DOHH2 (cell line): ENCODE measurements at regions not wholly inside any gene's neighbourhood (a gene's known extent, or its start where the extent isn't known, plus 50 kb on each side); places are given as distances from the start of the nearest gene placed in this dataset.

Source experiments
- H3F3A ChIP-seq: fragments of 200-600 bp; sonication (generic), shearing (Covaris generic); 2 replicates; pipeline ENCODE4 v1.6.0; 2016; ENCODE audit warnings: antibody characterized with exemption, mild to moderate bottlenecking; ENCODE audit not compliant: control insufficient read depth, insufficient read depth
- H3K27ac ChIP-seq: fragments of 200-600 bp; sonication (generic); 2 replicates; pipeline ENCODE4 v1.5.1; 2014; ENCODE audit warnings: low read depth, mild to moderate bottlenecking, low read length, moderate library complexity
- H3K27me3 ChIP-seq: fragments of 200-600 bp; sonication (generic); 2 replicates; pipeline ENCODE4 v1.6.1; 2014; ENCODE audit warnings: mild to moderate bottlenecking, low read length, mixed read lengths; ENCODE audit not compliant: control insufficient read depth
- H3K36me3 ChIP-seq: fragments of 200-600 bp; sonication (generic); 2 replicates; pipeline ENCODE4 v1.6.1; 2014; ENCODE audit warnings: mild to moderate bottlenecking, low read length, moderate library complexity, mixed read lengths; ENCODE audit not compliant: control insufficient read depth
- H3K4me1 ChIP-seq: fragments of 200-600 bp; sonication (generic); 2 replicates; pipeline ENCODE4 v1.6.1; 2014; ENCODE audit warnings: mild to moderate bottlenecking, low read length, mixed read lengths; ENCODE audit not compliant: control insufficient read depth
- H3K4me2 ChIP-seq: fragments of 200-600 bp; sonication (generic); 2 replicates; pipeline ENCODE4 v1.6.0; 2014; ENCODE audit warnings: mild to moderate bottlenecking, low read length, moderate library complexity
- H3K4me3 ChIP-seq: fragments of 200-600 bp; sonication (generic); 2 replicates; pipeline ENCODE4 v1.5.1; 2014; ENCODE audit warnings: mild to moderate bottlenecking, low read length, mixed read lengths
- H3K79me2 ChIP-seq: fragments of 200-600 bp; sonication (generic); 2 replicates; pipeline ENCODE4 v1.6.1; 2014; ENCODE audit warnings: mild to moderate bottlenecking, low read length, mixed read lengths; ENCODE audit not compliant: control insufficient read depth
- H3K9me2 ChIP-seq: fragments of 200-600 bp; sonication (generic); replicated peaks from 2 replicates; pipeline ENCODE4 v1.6.1; 2014; ENCODE audit warnings: mild to moderate bottlenecking, low read length, mixed read lengths; ENCODE audit not compliant: control insufficient read depth
- H3K9me3 ChIP-seq: fragments of 200-600 bp; sonication (generic); 2 replicates; pipeline ENCODE4 v1.6.1; 2014; ENCODE audit warnings: antibody characterized with exemption, low read length, mixed read lengths; ENCODE audit not compliant: control insufficient read depth, insufficient read depth
- H4K20me1 ChIP-seq: fragments of 200-600 bp; sonication (generic); 2 replicates; pipeline ENCODE4 v1.6.0; 2014; ENCODE audit warnings: low read depth, mild to moderate bottlenecking, antibody characterized with exemption, low read length, moderate library complexity; ENCODE audit not compliant: control insufficient read depth, insufficient read depth
- EZH2phosphoT487 ChIP-seq: fragments of 200-600 bp; sonication (generic); IDR thresholded peaks from 2 replicates; pipeline ENCODE4 v1.6.1; 2017; ENCODE audit warnings: borderline replicate concordance, mild to moderate bottlenecking, antibody characterized with exemption, low read length, moderate library complexity, mixed read lengths
- TF ChIP-seq, protein P1 (sequence below): fragments of 200-600 bp; sonication (generic); IDR thresholded peaks from one replicate; pipeline ENCODE4 v1.5.1; 2014; ENCODE audit warnings: antibody characterized with exemption, mild to moderate bottlenecking, low read depth, low read length; ENCODE audit not compliant: poor library complexity, severe bottlenecking

DNA sequence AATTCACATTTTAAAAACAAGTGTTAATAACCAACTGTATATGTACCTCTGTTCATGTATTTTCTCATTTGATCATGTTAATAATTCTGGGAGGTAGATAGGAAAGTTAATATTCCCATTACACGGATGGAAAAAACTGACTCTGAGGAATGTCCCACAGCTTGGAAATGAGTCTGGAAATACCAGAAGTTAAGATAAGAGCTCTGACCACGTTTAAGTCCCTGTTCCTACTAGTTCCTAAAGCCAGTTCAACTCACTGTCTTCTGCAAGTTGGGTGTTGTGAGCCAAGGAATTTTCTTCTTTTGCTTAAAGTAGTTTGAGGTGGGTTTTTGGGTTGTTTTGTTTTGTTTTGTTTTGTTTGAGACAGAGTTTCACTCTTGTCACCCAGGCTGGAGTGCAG is 104.5 kb downstream of the TMEM30B start:
- no peaks in the 10 kb centered on the region for H3K79me2 ChIP-seq
- H3K27ac ChIP-seq, result no peak overlapping the region
- H3K4me3 ChIP-seq, result no peak overlapping the region
- no peaks in the 10 kb centered on the region for H3K36me3 ChIP-seq
- no peaks in the 10 kb centered on the region for H3K27me3 ChIP-seq
- TF ChIP-seq, protein P1, sequence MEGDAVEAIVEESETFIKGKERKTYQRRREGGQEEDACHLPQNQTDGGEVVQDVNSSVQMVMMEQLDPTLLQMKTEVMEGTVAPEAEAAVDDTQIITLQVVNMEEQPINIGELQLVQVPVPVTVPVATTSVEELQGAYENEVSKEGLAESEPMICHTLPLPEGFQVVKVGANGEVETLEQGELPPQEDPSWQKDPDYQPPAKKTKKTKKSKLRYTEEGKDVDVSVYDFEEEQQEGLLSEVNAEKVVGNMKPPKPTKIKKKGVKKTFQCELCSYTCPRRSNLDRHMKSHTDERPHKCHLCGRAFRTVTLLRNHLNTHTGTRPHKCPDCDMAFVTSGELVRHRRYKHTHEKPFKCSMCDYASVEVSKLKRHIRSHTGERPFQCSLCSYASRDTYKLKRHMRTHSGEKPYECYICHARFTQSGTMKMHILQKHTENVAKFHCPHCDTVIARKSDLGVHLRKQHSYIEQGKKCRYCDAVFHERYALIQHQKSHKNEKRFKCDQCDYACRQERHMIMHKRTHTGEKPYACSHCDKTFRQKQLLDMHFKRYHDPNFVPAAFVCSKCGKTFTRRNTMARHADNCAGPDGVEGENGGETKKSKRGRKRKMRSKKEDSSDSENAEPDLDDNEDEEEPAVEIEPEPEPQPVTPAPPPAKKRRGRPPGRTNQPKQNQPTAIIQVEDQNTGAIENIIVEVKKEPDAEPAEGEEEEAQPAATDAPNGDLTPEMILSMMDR, result no peak
- TF ChIP-seq EZH2phosphoT487, result no peak
- H3K4me2 ChIP-seq, result no peak overlapping the region
- H3F3A ChIP-seq, result no peaks in the 10 kb centered on the region
- H3K9me3 ChIP-seq, result no peaks in the 10 kb centered on the region
- no peaks in the 10 kb centered on the region for H3K4me1 ChIP-seq
- H4K20me1 ChIP-seq, result no peaks in the 10 kb centered on the region
- no peaks in the 10 kb centered on the region for H3K9me2 ChIP-seq

DNA sequence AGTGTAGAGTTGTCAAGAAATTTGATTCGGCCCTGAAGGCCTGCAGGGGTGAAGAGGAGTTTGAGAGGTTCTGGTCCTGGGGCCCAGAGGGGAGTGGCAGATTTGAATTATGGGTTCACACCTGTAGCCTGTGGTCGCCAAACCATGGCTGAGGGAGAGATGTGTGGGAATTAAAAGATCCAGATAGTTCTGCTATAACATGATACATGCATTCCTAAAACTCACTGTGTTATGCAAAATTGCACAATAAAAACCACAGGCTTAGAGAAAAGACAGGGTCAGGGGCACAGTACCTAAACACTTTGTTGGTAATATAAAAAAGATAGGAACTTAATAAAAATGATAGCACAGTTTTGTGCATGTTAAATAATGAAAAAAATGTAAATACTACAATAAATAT is 106.2 kb downstream of the TMEM30B start:
- TF ChIP-seq, protein P1, result no peak
- TF ChIP-seq EZH2phosphoT487, result no peak
- no peak overlapping the region for H3K27ac ChIP-seq
- H3K36me3 ChIP-seq, result no peaks in the 10 kb centered on the region
- H3K4me1 ChIP-seq, result no peaks in the 10 kb centered on the region
- H3K4me3 ChIP-seq, result no peak overlapping the region
- no peaks in the 10 kb centered on the region for H3K9me3 ChIP-seq
- H3K27me3 ChIP-seq, result no peaks in the 10 kb centered on the region
- H3K4me2 ChIP-seq, result no peak overlapping the region
- H3K9me2 ChIP-seq, result no peaks in the 10 kb centered on the region
- H3K79me2 ChIP-seq, result no peaks in the 10 kb centered on the region
- no peaks in the 10 kb centered on the region for H4K20me1 ChIP-seq
- no peaks in the 10 kb centered on the region for H3F3A ChIP-seq

DNA sequence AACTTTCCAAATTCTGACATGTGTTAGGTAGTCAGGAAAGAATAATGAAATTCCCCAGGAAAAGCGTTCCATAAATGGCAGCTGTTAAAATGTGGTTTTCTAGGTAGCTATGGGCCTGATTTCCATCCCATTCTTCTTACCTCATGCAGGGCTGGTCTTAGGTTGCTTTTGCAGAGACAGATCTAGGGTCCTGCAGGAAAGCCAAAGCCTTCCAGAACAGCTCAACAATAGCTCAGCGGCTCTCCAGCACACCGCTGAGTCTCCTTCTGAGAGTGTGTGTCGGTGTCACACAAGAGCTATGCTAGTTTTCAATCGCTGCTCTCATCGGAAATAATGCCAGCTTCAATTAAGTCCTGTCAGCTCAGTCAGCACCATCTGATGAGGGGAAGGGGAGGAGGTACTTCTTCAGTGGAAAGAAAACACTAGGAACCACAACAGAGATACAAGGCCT is 106.7 kb downstream of the TMEM30B start:
- Histone ChIP-seq H3K27me3 (no peaks in the 10 kb centered on the region), H3K4me2 (no peak overlapping the region), H3K79me2 (no peaks in the 10 kb centered on the region), H3K4me3 (no peak overlapping the region), H3K9me3 (no peaks in the 10 kb centered on the region), H4K20me1 (no peaks in the 10 kb centered on the region), H3K36me3 (no peaks in the 10 kb centered on the region), H3K4me1 (no peaks in the 10 kb centered on the region), H3F3A (no peaks in the 10 kb centered on the region), H3K27ac (no peak overlapping the region), H3K9me2 (no peaks in the 10 kb centered on the region)
- TF ChIP-seq, protein P1, result no peak
- no peak for TF ChIP-seq EZH2phosphoT487

DNA sequence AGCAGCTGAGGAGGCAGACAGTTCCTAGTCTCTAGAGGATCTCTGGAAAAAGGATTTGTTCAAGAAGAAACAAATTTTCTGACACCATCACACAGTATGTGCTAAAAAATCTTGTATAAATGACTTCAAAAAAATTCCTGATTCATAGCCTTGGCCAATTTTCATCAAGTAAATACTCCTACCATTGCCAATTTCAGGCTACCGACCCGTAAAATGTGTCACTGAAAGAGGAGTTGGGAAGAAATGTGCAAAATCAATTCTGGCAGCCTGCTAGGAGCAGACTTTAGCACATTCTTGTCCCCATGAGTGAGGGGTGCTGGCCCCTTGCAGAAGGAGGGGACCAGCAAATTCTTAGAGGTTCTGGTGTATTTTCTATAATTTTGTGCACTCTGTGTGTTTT is 109.4 kb downstream of the TMEM30B start:
- TF ChIP-seq EZH2phosphoT487, result no peak
- TF ChIP-seq, protein P1, result no peak
- no peaks in the 10 kb centered on the region for H3K4me1 ChIP-seq
- no peak overlapping the region for H3K27ac ChIP-seq

More for the DNA sequence above, 109.4 kb downstream of the TMEM30B start:
- no peaks in the 10 kb centered on the region for H3F3A ChIP-seq
- H3K79me2 ChIP-seq, result no peaks in the 10 kb centered on the region
- H3K9me3 ChIP-seq, result no peaks in the 10 kb centered on the region
- no peaks in the 10 kb centered on the region for H4K20me1 ChIP-seq
- no peaks in the 10 kb centered on the region for H3K27me3 ChIP-seq
- H3K4me2 ChIP-seq, result no peak overlapping the region
- H3K4me3 ChIP-seq, result no peak overlapping the region
- H3K9me2 ChIP-seq, result no peaks in the 10 kb centered on the region
- no peaks in the 10 kb centered on the region for H3K36me3 ChIP-seq
